SU-DHL-6 (cell line): ENCODE measurements at regions not wholly inside any gene's neighbourhood (a gene's known extent, or its start where the extent isn't known, plus 50 kb on each side); places are given as distances from the start of the nearest gene placed in this dataset.

Experiments
- H2AFZ ChIP-seq: fragments of 200-600 bp; sonication (generic); 2 replicates; pipeline ENCODE4 v1.6.1; 2014; ENCODE audit warnings: low read depth, mild to moderate bottlenecking, moderate library complexity, mixed read lengths, antibody characterized with exemption, low read length; ENCODE audit not compliant: severe bottlenecking
- H3F3A ChIP-seq: fragments of 200-600 bp; shearing (Covaris generic); 2 replicates; pipeline ENCODE4 v1.6.0; 2016; ENCODE audit warnings: antibody characterized with exemption, mild to moderate bottlenecking; ENCODE audit not compliant: insufficient read depth
- H3K27ac ChIP-seq: fragments of 200-600 bp; sonication (generic); 2 replicates; pipeline ENCODE4 v1.5.1; 2016; ENCODE audit warnings: low read depth, mild to moderate bottlenecking, low read length, moderate library complexity, mixed read lengths
- H3K27me3 ChIP-seq: fragments of 200-600 bp; sonication (generic), shearing (Covaris generic); 2 replicates; pipeline ENCODE4 v1.6.0; 2014; ENCODE audit warnings: mild to moderate bottlenecking, low read length
- H3K36me3 ChIP-seq: fragments of 200-600 bp; sonication (generic); 2 replicates; pipeline ENCODE4 v1.6.1; 2014; ENCODE audit warnings: mild to moderate bottlenecking, low read length, mixed read lengths
- H3K4me2 ChIP-seq: fragments of 300-600, 200-600 bp; shearing (Covaris generic), sonication (generic); 2 replicates; pipeline ENCODE4 v1.6.0; 2014; ENCODE audit warnings: low read length, low read depth, mild to moderate bottlenecking; ENCODE audit not compliant: poor library complexity, severe bottlenecking
- H3K4me3 ChIP-seq: fragments of 200-600 bp; sonication (generic); 2 replicates; pipeline ENCODE4 v1.5.1; 2014; ENCODE audit warnings: antibody characterized with exemption, low read length, mild to moderate bottlenecking, mixed read lengths; ENCODE audit not compliant: insufficient read depth, poor library complexity, severe bottlenecking
- H3K79me2 ChIP-seq: fragments of 200-600 bp; sonication (generic); 2 replicates; pipeline ENCODE4 v1.6.1; 2014; ENCODE audit warnings: mild to moderate bottlenecking, low read length, moderate library complexity; ENCODE audit not compliant: insufficient read depth
- H3K9ac ChIP-seq: fragments of 200-600 bp; sonication (generic); 2 replicates; pipeline ENCODE4 v1.7.0; 2014; ENCODE audit warnings: mild to moderate bottlenecking, low read length
- H3K9me2 ChIP-seq: fragments of 200-600 bp; sonication (generic); replicated peaks from 2 replicates; pipeline ENCODE4 v1.6.1; 2014; ENCODE audit warnings: low read length; ENCODE audit not compliant: insufficient read depth
- H3K9me3 ChIP-seq: fragments of 200-600 bp; sonication (generic); 2 replicates; pipeline ENCODE4 v1.6.1; 2014; ENCODE audit warnings: low read length, mixed read lengths; ENCODE audit not compliant: insufficient read depth
- H4K20me1 ChIP-seq: fragments of 200-600 bp; sonication (generic); 2 replicates; pipeline ENCODE4 v1.6.1; 2014; ENCODE audit warnings: low read depth, mild to moderate bottlenecking, antibody characterized with exemption, low read length, moderate library complexity, mixed read lengths
- CTCF ChIP-seq: fragments of 200-600 bp; sonication (generic); IDR thresholded peaks from one replicate; pipeline ENCODE4 v1.5.1; 2017; ENCODE audit warnings: antibody characterized with exemption, mild to moderate bottlenecking, low read length, moderate library complexity; ENCODE audit not compliant: insufficient read depth, poor library complexity, severe bottlenecking
- EZH2phosphoT487 ChIP-seq: fragments of 200-600 bp; sonication (generic), shearing (Covaris generic); conservative IDR thresholded peaks from 2 replicates; pipeline ENCODE4 v1.6.1; 2018; ENCODE audit warnings: mild to moderate bottlenecking, antibody characterized with exemption, low read length, moderate library complexity, mixed read lengths

GRCh38 chr5:124480022-124480421 is 266.4 kb downstream of the ZNF608 start:
- no peaks in the 10 kb centered on the region for H3K36me3 ChIP-seq
- H3K9me3 ChIP-seq = no peaks in the 10 kb centered on the region
- H3K9me2 ChIP-seq = no peaks in the 10 kb centered on the region
- H3K27me3 ChIP-seq = no peaks in the 10 kb centered on the region
- H3K27ac ChIP-seq = no peak overlapping the region
- H3K4me3 ChIP-seq = no peak overlapping the region
- H2AFZ ChIP-seq = no peak overlapping the region
- no peak overlapping the region for H3K9ac ChIP-seq
- H4K20me1 ChIP-seq = no peaks in the 10 kb centered on the region
- H3K79me2 ChIP-seq = no peaks in the 10 kb centered on the region
- H3K4me2 ChIP-seq = no peak overlapping the region
- H3F3A ChIP-seq = no peaks in the 10 kb centered on the region
- TF ChIP-seq CTCF = no peak
- no peak for TF ChIP-seq EZH2phosphoT487

GRCh38 chr5:124478264-124478663 is 268.2 kb downstream of the ZNF608 start:
- Histone ChIP-seq H3K9me3 (no peaks in the 10 kb centered on the region), H3K4me3 (no peak overlapping the region), H3K79me2 (no peaks in the 10 kb centered on the region), H2AFZ (no peak overlapping the region), H4K20me1 (no peaks in the 10 kb centered on the region), H3K36me3 (no peaks in the 10 kb centered on the region), H3K9ac (no peak overlapping the region), H3K4me2 (no peak overlapping the region), H3K9me2 (no peaks in the 10 kb centered on the region), H3F3A (no peaks in the 10 kb centered on the region), H3K27ac (no peak overlapping the region), H3K27me3 (no peaks in the 10 kb centered on the region)
- TF ChIP-seq CTCF (no peak), EZH2phosphoT487 (no peak)

GRCh38 chr5:124477577-124477976 is 268.9 kb downstream of the ZNF608 start:
- Histone ChIP-seq H3K9me2 (no peaks in the 10 kb centered on the region), H3K9me3 (no peaks in the 10 kb centered on the region), H4K20me1 (no peaks in the 10 kb centered on the region), H3K4me3 (no peak overlapping the region), H3F3A (no peaks in the 10 kb centered on the region), H3K4me2 (no peak overlapping the region), H3K27me3 (no peaks in the 10 kb centered on the region), H3K27ac (no peak overlapping the region), H3K36me3 (no peaks in the 10 kb centered on the region), H3K9ac (no peak overlapping the region), H3K79me2 (no peaks in the 10 kb centered on the region), H2AFZ (no peak overlapping the region)
- TF ChIP-seq EZH2phosphoT487 = no peak
- TF ChIP-seq CTCF = no peak

- H3K9ac ChIP-seq = no peak overlapping the region
- H3K27ac ChIP-seq = no peak overlapping the region
- H3K9me2 ChIP-seq = no peaks in the 10 kb centered on the region
- no peaks in the 10 kb centered on the region for H3K79me2 ChIP-seq
- H3K9me3 ChIP-seq = no peaks in the 10 kb centered on the region
- no peak overlapping the region for H3K4me2 ChIP-seq
- no peaks in the 10 kb centered on the region for H3K36me3 ChIP-seq
- no peaks in the 10 kb centered on the region for H3K27me3 ChIP-seq
- TF ChIP-seq EZH2phosphoT487 = no peak
- TF ChIP-seq CTCF = no peak
- no peaks in the 10 kb centered on the region for H4K20me1 ChIP-seq
- H3F3A ChIP-seq = no peaks in the 10 kb centered on the region
- H2AFZ ChIP-seq = no peak overlapping the region
- H3K4me3 ChIP-seq = no peak overlapping the region
Measured at GRCh38 chr5:124477062-124477461, 269.4 kb downstream of the ZNF608 start.
